ENCODE measurements at regions not wholly inside any gene's neighbourhood (a gene's known extent, or its start where the extent isn't known, plus 50 kb on each side); places are given as distances from the start of the nearest gene placed in this dataset.
A peak's percentile ranks its signal among the peaks of the same experiment; 100 is the strongest.
"Not testable (repeated sequence)": the region's sequence is repeated elsewhere in the genome, so short reads cannot be mapped to it uniquely, and the experiment has no call there.

GRCh38 chr14:56002876-56003625 is 115.2 kb upstream of the PELI2 start:
- intact Hi-C loops (cut with DNase I; ENCODE audit: low total_unique reads) = no loop called here
- no peak for TF ChIP-seq CTCF (IDR thresholded peaks at IDR 0.05)
- Histone ChIP-seq H3K27me3 (no peaks in the 10 kb centered on the region), H3K27ac (no peak overlapping the region), H3K4me3 (no peak overlapping the region), H3K9me3 (no peaks in the 10 kb centered on the region), H3K36me3 (no peaks in the 10 kb centered on the region), H3K4me1 (peaks cover 0 to 31% (median 9%) of the 10 kb centered on the region in 4 donors)
- DNase-seq = no peak

GRCh38 chr14:56004323-56004722 is 113.9 kb upstream of the PELI2 start:
- Histone ChIP-seq H3K9me3 (no peaks in the 10 kb centered on the region), H3K27me3 (no peaks in the 10 kb centered on the region), H3K4me1 (peaks cover 0 to 31% (median 9%) of the 10 kb centered on the region in 4 donors), H3K4me3 (peak overlapping the region in 1 of 2 donors; percentile 35), H3K36me3 (no peaks in the 10 kb centered on the region), H3K27ac (peak overlapping the region; percentile 52 to 73)
- intact Hi-C loops (cut with DNase I; ENCODE audit: low total_unique reads) = no loop called here
- TF ChIP-seq CTCF (IDR thresholded peaks at IDR 0.05) = no peak
- no peak for DNase-seq

- intact Hi-C loops (cut with DNase I; ENCODE audit: low total_unique reads) = no loop called here
- Histone ChIP-seq H3K4me3 (peak overlapping the region; percentile 21 to 35), H3K9me3 (no peaks in the 10 kb centered on the region), H3K36me3 (no peaks in the 10 kb centered on the region), H3K27me3 (no peaks in the 10 kb centered on the region), H3K4me1 (peaks cover 0 to 31% (median 9%) of the 10 kb centered on the region in 4 donors), H3K27ac (peak overlapping the region; percentile 52 to 73)
- DNase-seq = peak in 1 of 2 donors; percentile 26
- no peak for TF ChIP-seq CTCF (IDR thresholded peaks at IDR 0.05)
Observed at GRCh38 chr14:56004786-56005185, 113.4 kb upstream of the PELI2 start.

GRCh38 chr14:56005191-56006053 is 112.8 kb upstream of the PELI2 start:
- H3K27me3 ChIP-seq = no peaks in the 10 kb centered on the region
- peak overlapping the region; percentile 52 to 73 for H3K27ac ChIP-seq
- H3K4me1 ChIP-seq = peaks cover 0 to 31% (median 9%) of the 10 kb centered on the region in 4 donors
- no peaks in the 10 kb centered on the region for H3K36me3 ChIP-seq
- peak overlapping the region; percentile 21 to 35 for H3K4me3 ChIP-seq
- intact Hi-C loops (cut with DNase I; ENCODE audit: low total_unique reads) = no loop called here
- no peaks in the 10 kb centered on the region for H3K9me3 ChIP-seq
- no peak for TF ChIP-seq CTCF (IDR thresholded peaks at IDR 0.05)
- DNase-seq = no peak

- H3K36me3 ChIP-seq; DNase-seq; H3K27me3 ChIP-seq; H3K27ac ChIP-seq; H3K9me3 ChIP-seq; H3K4me3 ChIP-seq; intact Hi-C loops (cut with DNase I; ENCODE audit: low total_unique reads): not testable (repeated sequence)
- H3K4me1 ChIP-seq = peaks cover 0 to 26% (median 7%) of the 10 kb centered on the region in 4 donors
Observed at GRCh38 chr14:56007491-56007890, 110.7 kb upstream of the PELI2 start.

- no peaks in the 10 kb centered on the region for H3K36me3 ChIP-seq
- no peaks in the 10 kb centered on the region for H3K27me3 ChIP-seq
- H3K27ac ChIP-seq = no peak overlapping the region
- H3K4me1 ChIP-seq = peaks cover 0 to 20% (median 6%) of the 10 kb centered on the region in 4 donors
- intact Hi-C loops (cut with DNase I; ENCODE audit: low total_unique reads) = no loop called here
- H3K4me3 ChIP-seq = no peak overlapping the region
- no peaks in the 10 kb centered on the region for H3K9me3 ChIP-seq
- DNase-seq = no peak
- TF ChIP-seq CTCF (IDR thresholded peaks at IDR 0.05) = no peak
Observed at GRCh38 chr14:56008150-56008549, 110.1 kb upstream of the PELI2 start.

GRCh38 chr14:56008661-56009060 is 109.5 kb upstream of the PELI2 start:
- H3K9me3 ChIP-seq; H3K36me3 ChIP-seq; H3K27ac ChIP-seq; intact Hi-C loops (cut with DNase I; ENCODE audit: low total_unique reads); H3K27me3 ChIP-seq; H3K4me3 ChIP-seq; DNase-seq: not testable (repeated sequence)
- peaks cover 0 to 17% (median 6%) of the 10 kb centered on the region in 4 donors for H3K4me1 ChIP-seq

Data from tibial artery (tissue), 4 donors.